HG03025 (cell line): ENCODE measurements at regions not wholly inside any gene's neighbourhood (a gene's known extent, or its start where the extent isn't known, plus 50 kb on each side); places are given as distances from the start of the nearest gene placed in this dataset.

Source experiments
- ATAC-seq: cut with Tn5 transposase; IDR thresholded peaks from one replicate; pipeline ENCODE4 v1.9.1; 2021; ENCODE audit warnings: mild to moderate bottlenecking, moderate library complexity; ENCODE audit not compliant: unreplicated experiment, low FRiP score

DNA sequence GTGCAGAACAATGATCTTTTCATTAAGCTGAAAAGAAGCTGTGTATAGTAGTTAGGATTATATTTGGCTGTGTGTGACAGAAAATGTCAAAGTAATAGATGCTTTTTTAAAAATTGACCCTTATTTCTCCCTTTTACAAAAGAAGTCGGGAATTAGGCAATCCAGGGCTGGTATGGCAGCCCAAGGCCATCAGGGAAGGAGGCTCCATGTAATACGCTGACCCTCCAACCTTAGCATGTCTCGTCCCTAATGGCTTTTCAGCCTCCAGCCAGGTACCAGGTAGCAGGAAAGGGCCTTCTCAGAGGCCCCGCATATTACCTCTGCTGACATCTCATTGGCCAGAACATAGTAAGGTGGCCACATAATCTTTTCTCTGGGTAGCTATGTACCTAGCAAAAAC lies 79.7 kb downstream of the VCPKMT start:
- no peak for ATAC-seq

DNA sequence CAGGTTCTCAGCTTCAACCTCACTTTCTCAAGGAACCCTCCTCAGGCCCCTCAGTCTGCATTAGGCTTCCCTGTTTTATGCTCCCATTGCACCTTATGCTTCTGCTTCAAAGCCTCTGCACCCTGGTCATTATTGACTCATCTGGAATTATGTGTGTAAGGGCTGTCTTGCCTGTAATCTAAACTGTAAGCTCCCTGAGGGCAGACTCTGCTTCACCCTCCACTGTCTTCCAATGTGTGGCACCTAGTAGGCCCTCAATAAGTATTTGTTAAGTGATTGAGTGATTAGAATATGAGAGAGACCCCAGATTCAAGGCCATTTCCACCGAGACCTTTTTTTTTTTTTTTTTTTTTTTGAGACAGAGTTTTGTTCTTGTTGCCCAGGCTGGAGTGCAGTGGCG lies 79.1 kb downstream of the VCPKMT start:
- ATAC-seq: no peak

DNA sequence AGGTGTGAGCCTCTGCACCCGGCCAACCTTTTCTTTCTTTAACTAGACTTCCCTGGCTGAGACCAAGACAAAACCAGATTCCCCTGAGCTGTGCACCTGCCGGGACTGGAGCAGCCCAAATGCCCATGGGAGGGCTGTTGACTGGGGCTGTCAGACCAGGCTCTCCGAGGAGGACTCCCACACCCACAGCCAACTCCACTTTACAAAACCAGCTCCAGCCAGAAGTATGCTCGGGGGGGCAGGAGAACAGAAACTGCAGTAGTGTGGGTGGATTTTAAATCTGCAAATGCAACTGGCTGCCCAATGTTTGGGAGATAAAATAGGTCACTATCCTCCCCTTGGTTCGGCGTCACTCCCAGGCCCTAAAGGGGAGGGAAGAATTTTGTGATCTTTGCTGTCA lies 78.5 kb downstream of the VCPKMT start:
- ATAC-seq: no peak

DNA sequence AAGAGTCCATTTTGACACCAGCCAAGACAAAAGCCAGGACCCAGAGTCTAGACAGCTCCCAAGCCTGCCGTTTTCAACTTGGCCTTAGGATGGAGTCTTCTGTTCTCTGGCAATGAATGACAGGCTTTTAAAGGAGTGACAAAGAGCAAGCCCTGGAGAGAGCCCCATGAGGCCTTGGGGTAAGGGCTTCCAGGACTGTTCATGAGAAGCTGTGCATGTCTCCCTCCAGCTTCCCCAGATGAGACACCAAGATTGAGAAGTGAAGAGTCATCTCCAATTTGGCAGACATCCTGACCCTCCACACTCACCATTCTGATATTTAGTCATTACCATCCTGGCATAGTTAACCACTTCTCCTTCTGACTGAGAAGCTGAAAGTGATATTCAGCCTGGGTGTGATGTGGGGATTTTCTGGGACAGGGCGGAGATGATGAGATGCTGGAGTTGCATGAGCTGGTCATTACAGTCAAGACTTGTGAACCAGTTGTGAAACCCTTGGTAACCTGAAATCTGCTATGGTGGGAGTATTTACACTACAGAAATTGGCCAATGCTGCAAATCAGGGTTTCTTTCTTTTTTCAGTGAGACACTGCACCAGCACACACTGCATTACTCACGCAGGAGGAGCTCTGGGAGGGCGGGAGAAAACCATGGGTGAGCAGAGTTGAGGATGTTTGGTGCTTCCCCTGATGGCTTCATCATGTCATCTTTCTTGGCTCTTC lies 77.8 kb downstream of the VCPKMT start:
- peak; percentile 76 for ATAC-seq

DNA sequence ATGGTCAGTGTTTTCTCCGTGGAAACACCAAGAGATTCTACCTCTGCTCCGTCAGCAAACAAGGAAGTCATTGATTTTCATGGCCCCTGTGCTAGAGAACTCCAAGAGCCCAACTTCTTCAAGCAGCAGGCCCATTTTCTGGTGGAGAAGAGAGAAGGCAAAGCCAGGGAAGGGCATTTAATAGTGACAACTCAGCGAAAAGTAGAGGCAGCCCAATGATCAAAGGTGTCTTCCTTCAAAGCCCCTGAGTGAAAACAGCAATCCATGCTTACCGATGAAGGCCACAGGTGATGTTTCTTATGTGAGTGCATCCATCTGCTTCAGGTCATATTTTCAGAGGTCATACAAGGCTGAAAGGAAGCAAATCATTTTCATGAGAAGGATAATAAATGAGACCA lies 77.3 kb downstream of the VCPKMT start:
- no peak for ATAC-seq

DNA sequence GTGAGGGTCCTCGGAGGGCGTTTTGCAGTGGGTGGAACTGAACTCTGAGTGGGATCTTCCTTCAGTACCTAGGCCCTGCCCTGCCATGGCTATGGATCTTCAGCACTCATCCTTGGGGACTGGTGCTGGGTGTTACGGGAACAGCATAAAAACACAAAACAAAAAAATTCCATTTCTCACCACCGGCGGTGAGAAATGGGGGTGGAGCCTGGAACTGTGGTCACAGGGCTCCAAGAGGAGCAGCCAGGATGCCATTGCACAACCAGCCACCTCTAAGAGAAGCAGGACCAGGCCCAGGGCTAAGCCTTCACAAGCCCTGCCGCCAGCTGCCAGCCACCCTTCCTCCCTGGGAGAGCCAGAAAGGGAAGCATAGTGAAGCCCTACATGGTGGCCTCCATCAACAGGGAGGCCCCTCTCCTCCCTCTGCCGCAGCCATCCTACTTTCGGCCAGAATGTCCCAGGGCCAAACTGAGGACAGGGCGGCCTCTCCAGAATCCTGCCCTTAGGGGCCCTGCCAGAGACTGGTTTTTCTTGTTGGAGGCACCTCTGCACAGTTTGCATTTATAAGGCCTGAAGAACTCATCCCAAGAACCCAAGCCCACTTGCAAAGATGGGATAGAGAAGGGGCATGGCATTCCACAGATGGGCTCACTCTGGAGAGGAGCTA lies 76.5 kb downstream of the VCPKMT start:
- no peak for ATAC-seq

DNA sequence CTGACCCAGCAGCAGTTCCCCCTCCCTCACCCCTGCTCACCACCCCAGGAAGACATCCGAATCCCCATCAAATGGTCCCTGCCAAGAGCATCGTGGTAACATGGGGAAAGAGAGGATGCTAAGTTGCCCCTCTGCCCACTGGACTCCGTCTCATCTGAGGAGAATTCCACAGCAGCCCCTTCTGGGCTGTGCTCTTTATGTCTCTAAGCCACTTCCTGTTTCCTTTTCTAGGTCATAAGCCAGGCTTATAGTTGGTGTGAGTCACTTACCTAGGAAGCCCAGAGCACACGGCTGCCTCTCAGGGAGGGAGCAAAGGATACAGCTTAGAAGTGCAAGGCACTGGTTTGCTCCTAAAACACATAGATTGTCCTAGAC lies 76.0 kb downstream of the VCPKMT start:
- ATAC-seq: no peak

DNA sequence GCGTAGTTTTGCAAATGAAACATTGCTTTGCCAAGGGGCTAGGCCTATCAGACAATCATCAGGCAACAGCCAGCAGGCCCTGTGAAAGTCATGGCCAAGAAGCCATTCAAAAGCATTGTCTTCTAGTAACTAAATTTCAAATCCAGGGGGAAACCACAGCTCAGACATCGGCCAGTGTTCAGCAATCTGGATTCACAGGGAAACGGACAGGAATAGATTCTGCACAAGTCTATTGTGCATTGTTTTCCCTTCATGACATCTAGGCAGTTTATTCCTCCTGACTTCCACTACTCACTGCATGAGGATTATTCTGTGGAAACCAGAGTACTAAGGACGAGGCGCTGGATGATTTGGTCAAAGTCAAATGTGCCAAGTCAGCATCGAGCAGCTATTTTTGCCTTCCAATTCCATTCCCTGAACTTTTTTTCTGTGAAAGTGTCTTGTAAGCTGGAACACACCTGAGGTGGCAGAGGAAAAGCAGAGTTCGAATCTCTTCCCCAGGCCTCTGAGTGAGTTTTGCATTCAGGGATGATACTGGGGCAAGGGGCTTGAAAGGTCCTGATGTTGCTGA lies 75.4 kb downstream of the VCPKMT start:
- no peak for ATAC-seq

DNA sequence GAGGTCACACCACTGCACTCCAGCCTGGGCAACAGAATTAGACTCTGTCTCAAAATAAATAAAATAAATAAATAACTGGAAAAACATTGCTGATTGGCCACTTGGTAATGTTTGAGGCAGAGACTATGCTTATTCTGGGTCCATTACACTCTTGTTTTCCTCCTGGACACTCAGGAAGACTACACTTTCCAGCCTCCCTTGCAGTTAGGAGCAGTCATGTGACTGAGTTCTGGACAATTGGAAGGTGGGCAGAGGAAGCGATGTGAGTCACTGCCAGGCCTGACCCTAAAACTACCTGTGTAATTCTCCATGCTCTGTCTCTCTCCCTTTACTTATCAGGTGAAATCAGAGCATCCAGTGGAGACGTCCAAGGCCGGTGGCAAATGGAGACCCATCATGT lies 74.4 kb downstream of the VCPKMT start:
- ATAC-seq: no peak

DNA sequence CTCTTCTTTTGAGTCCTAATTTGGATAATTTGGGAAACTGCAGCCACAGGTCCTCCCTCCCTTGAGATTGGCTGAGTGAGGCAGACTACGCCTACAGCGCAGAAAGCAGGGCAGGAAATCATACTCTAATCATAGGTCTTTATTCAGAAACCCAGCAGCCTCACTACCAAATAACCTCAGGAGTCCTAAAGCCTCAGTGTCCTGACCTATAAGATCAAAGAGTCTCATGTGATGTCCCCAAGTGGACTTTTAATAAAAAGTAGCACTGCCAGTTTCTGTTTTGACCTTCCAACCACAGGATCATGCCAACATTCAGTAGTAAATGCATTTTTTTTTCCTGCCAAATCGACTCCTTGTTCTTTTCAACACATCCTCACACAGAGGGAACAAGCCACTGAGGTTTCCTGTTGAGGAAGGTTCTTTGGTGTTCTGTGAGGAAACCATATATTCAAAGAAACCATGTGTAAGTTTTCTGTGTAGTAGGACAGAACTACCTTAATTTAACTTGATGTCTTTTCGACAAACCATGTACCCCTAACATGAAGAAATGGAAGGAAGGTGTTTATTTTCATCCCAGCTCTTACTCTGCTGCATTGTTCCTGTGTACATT lies 72.2 kb downstream of the VCPKMT start:
- ATAC-seq: no peak

DNA sequence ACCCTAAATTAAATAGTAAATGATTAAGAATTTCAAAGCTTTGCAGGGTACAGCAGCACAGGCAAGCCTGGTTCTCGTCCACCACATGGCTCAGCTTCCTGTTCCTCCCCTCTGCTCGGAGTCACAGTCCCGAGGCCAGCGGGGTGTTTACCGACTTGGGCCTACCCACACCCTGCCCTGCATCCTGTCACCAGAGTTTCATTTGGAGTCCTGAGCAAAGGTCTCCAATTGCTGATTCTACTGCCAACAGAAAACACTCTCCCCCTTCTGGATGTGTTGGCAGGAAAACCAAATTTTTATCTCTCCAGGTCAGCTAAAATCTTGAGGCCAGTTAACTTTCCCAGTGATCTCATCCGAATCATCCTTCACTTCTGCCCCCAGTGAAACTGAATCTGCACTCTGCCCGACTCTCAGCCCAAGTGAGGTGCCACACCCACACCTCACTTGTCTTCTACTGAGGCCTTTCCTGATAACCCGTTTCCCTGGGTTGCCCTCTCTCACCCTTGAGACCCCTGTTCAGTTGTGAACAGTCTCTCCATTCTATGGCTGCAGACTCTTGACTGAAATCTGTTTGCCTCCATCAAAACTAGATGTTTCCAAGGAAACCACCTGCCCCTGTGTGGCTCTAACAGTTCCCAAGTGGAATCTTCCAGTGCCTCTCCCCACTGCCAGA lies 71.2 kb downstream of the VCPKMT start:
- peak; percentile 76 for ATAC-seq

DNA sequence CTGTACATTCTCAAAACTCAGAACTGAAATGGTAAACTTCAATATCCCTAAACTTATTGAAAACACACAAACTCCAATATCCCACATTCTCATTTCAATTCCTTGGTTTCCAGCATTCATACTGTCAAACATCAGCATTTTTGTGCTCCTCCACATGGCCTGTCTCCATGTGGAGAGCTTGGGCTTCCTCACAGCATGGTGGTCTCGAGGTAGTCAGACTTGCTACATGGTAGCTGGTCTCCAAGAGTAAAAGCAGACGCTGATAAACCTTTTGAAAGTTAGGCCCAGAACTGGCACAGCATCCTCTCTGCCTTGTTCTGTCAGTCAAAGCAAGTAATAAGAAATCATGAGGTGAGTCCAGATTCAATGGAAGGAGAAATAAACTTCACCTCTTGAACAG lies 70.5 kb downstream of the VCPKMT start:
- ATAC-seq: no peak

DNA sequence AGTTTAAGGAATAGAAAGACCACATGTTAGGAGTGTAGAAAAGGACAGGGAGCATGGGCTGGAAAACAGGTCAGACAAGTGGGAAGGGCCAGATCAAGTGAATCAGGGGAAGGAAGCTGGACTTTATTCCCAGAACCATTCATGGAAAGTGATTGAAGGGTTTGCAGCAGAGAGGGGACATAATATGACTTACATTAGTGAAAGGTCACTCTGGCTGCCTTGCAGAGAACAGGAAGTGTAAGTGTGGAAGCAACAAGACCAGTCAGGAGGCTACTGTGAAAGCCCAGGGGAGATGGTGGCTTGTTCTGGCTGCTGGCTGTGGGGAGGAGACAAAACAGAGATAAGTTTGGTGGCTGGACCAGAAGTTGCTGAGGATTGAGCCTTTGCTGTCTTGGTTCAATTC lies 69.1 kb downstream of the VCPKMT start:
- no peak for ATAC-seq

DNA sequence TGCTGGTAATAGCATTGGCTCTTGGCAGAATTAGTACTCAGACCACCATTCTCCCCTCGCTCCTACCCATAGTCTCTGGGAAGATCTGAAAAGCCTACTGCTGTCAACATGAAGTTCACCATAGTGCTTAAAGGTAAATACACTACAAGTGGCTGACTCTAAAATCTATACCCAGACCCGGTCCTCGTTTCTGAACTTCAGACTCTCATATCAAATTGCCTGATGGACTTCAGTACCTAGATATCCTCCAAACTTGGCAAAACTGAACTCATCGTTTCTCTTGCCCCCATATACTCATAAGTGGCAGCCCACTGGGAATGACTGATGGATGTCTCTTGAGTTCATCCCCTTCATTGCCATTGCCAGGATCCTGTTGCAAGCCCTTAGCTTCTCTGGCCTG lies 67.3 kb downstream of the VCPKMT start:
- ATAC-seq: no peak

DNA sequence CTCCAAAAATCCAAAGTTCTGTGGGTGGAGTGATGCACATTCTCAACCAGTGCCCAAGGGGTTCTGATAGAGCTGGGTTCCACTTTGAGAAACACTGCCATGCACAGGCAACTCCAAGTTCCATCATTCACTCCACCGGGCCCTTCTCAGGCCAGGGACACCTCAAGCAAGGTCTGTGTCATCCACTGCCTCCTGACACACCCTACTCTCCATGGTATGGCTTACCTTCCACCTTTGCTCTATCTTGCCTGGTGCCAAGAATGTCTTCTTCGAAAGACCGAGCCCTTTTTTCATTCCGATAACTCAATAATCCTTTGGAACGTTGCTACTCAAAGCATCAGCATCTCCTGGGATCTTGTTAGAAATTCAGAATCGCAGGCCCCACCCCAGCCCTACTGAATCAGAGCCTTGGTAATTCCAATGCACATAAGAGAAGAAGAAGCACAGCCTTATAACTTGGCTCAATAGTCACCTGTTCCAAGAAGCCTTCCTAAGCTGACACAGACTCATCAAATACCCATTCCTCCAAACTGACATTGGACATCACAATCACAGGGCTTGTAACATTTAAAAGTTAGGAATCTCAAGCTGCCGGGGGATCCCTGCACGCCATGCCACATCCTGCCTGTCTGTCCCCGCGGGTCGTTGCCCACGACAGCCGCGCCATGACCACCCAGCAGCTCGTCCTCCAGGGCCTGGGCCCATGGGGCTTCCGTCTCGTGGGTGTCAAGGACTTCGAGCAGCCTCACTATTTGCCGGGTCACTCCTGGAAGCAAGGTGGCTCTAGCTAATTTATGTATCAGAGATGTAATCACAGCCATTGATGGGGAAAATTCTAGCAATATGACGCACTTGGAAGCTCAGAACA lies 66.4 kb downstream of the VCPKMT start:
- ATAC-seq: no peak

DNA sequence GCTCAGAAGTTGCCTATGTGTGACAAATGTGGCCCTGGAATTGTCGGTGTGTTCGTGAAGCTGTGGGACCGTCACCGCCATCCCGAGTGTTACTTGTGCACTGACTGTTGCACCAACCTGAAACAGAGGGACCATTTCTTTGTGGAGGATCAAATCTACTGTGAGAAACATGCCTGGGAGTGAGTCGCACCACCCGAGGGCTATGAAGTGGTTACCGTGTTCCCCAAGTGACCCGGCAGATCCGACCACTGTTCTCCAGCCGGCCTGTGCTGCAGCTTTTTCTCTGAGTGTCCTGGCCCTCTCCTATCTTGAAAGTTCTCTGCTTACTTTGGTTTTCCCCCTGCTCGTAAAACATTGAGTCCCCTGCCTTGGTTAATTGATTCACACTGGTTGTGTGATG lies 65.3 kb downstream of the VCPKMT start:
- no peak for ATAC-seq

DNA sequence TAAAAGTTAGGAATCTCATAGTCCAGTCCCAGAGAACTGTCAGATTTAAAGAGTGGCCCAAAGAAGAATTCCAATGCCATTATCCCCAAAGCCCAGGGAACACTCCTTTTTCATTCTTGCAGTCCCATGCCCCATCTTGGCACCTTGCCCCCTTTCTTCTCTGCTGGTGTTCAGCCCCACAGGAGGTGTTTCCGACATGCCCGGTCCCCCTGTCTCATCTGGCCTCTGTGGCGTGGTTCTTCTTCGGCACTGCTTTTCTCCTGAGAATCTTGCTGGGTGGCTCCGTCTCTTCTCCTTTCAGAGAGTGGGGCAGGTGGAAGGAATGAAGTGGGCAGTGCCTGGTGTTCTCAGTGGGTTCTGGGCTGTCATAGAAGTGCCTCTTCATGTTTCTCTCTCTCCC lies 64.7 kb downstream of the VCPKMT start:
- ATAC-seq: no peak

DNA sequence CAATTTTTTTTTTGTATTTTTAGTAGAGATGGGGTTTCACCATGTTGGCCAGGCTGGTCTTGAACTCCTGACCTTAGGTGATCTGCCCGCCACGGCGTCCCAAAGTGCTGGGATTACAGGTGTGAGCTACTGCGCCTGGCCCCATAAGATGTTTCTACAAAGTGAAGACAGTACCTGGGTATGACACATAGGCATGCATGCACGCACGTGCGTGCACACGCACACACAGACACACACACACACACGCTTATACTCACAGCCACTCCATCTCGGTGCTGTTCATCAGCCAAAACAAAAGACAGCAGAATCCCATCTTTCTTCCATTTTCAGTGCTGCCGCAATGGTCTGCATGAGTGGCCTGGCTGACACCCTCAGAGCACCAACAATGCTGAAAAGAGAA lies 63.9 kb downstream of the VCPKMT start:
- ATAC-seq: no peak

DNA sequence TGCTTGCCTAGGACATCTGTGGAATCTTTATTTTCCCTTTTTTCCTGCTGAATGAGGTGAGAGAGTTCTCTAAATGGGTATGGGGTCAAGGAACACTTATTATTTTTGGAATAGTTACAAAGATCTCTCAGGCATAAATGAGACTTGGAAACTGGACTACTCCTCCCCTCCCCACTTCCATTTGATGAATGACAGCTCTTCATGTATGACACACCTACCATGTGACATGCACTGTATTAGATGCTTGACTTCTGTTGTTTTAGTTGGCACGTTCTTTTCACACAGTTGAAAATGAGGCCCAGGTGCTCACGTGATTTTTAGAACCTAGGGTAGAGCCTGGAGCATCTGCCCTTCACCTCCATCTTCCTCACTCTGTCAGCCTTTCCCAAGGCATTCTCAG lies 62.4 kb downstream of the VCPKMT start:
- no peak for ATAC-seq
